Renal pelvis (tissue), 1 donor: ENCODE measurements at regions not wholly inside any gene's neighbourhood (a gene's known extent, or its start where the extent isn't known, plus 50 kb on each side); places are given as distances from the start of the nearest gene placed in this dataset.
"Not testable (repeated sequence)": the region's sequence is repeated elsewhere in the genome, so short reads cannot be mapped to it uniquely, and the experiment has no call there.

ENCODE experiments used
- DNase-seq: peaks from one replicate; pipeline ENCODE4 v3.0.0-alpha.2; 2013

GRCh38 chr3:72028307-72028706, 243.4 kb upstream of the PROK2 start:
- not testable (repeated sequence) for DNase-seq

GRCh38 chr3:72027728-72028127, 242.8 kb upstream of the PROK2 start:
- DNase-seq, result not testable (repeated sequence)

GRCh38 chr3:72022027-72022426, 237.1 kb upstream of the PROK2 start:
- DNase-seq, result no peak

- no peak for DNase-seq
Measured at GRCh38 chr3:72021531-72021930, 236.6 kb upstream of the PROK2 start.

- DNase-seq, result no peak
Measured at GRCh38 chr3:72018343-72018984, 233.5 kb upstream of the PROK2 start.

GRCh38 chr3:72017935-72018334, 233.0 kb upstream of the PROK2 start:
- DNase-seq, result no peak

GRCh38 chr3:72017311-72017710, 232.4 kb upstream of the PROK2 start:
- DNase-seq, result peak; percentile 33

- DNase-seq, result no peak
Measured at GRCh38 chr3:72015463-72015862, 230.5 kb upstream of the PROK2 start.

GRCh38 chr3:72013084-72013483, 228.1 kb upstream of the PROK2 start:
- no peak for DNase-seq

GRCh38 chr3:72012363-72012762, 227.4 kb upstream of the PROK2 start:
- DNase-seq, result no peak

GRCh38 chr3:72011485-72011884, 226.5 kb upstream of the PROK2 start:
- no peak for DNase-seq

GRCh38 chr3:72009851-72010443, 225.0 kb upstream of the PROK2 start:
- DNase-seq, result no peak

- no peak for DNase-seq
Measured at GRCh38 chr3:72008226-72008996, 223.5 kb upstream of the PROK2 start.

- DNase-seq, result no peak
Measured at GRCh38 chr3:72006631-72007556, 221.9 kb upstream of the PROK2 start.

GRCh38 chr3:72004749-72005292, 219.9 kb upstream of the PROK2 start:
- DNase-seq, result no peak

GRCh38 chr3:72003936-72004335, 219.0 kb upstream of the PROK2 start:
- DNase-seq, result no peak

- DNase-seq, result no peak
Measured at GRCh38 chr3:72001758-72002157, 216.8 kb upstream of the PROK2 start.

GRCh38 chr3:71998995-71999673, 214.2 kb upstream of the PROK2 start:
- no peak for DNase-seq

GRCh38 chr3:71997066-71997653, 212.2 kb upstream of the PROK2 start:
- no peak for DNase-seq

- DNase-seq, result no peak
Measured at GRCh38 chr3:71994906-71995305, 210.0 kb upstream of the PROK2 start.

- DNase-seq, result no peak
Measured at GRCh38 chr3:71994203-71994602, 209.3 kb upstream of the PROK2 start.
